PC-9 (cell line): ENCODE measurements at regions not wholly inside any gene's neighbourhood (a gene's known extent, or its start where the extent isn't known, plus 50 kb on each side); places are given as distances from the start of the nearest gene placed in this dataset.
"Not testable (repeated sequence)": the region's sequence is repeated elsewhere in the genome, so short reads cannot be mapped to it uniquely, and the experiment has no call there.

ENCODE experiments used
- BruUV-seq: library from RNA; stranded (reverse); fragments of 400-500 nt; replicated peaks from 2 replicates; lab custom pipeline; 2021; lab: Mats Ljungman, UMichigan
- CTCF ChIA-PET: fragments of 300-600 bp; sonication (Branson Sonifier 250); formaldehyde crosslinking; loops from one replicate; lab custom pipeline; 2022; ENCODE audit warnings: antibody characterized with exemption; lab: Charles Lee
- POLR2A ChIA-PET: fragments of 300-600 bp; sonication (Branson Sonifier 250); formaldehyde crosslinking; loops from one replicate; lab custom pipeline; 2022; ENCODE audit warnings: antibody characterized with exemption; ENCODE audit not compliant: unreplicated experiment; lab: Charles Lee
- DNase-seq, 2 experiments: peaks; one replicate each; pipeline versions ENCODE4 v3.0.0 to v3.0.0-alpha.2; 2015 to 2022; ENCODE audit warnings: mixed read lengths in 1 of 2
- H2AFZ ChIP-seq: fragments of 200-600 bp; sonication (generic); 2 replicates; pipeline ENCODE4 v1.8.1; 2017; ENCODE audit warnings: antibody characterized with exemption
- H3F3A ChIP-seq: fragments of 200-600 bp; sonication (generic); 2 replicates; pipeline ENCODE4 v1.8.1; 2017; ENCODE audit warnings: antibody characterized with exemption, mild to moderate bottlenecking, low read depth; ENCODE audit not compliant: insufficient read depth
- H3K27ac ChIP-seq: fragments of 200-600 bp; sonication (generic); 2 replicates; pipeline ENCODE4 v1.6.1; 2016; ENCODE audit warnings: mixed run types
- H3K27me3 ChIP-seq: fragments of 200-600 bp; sonication (generic); 2 replicates; pipeline ENCODE4 v1.6.1; 2016; ENCODE audit warnings: low read depth, mixed run types; ENCODE audit not compliant: insufficient read depth
- H3K36me3 ChIP-seq: fragments of 200-600 bp; sonication (generic); 2 replicates; pipeline ENCODE4 v1.6.1; 2016; ENCODE audit warnings: low read depth, mixed run types
- H3K4me1 ChIP-seq: fragments of 200-600 bp; sonication (generic); replicated peaks from 2 replicates; pipeline ENCODE4 v1.6.1; 2016; ENCODE audit warnings: mixed run types; ENCODE audit not compliant: insufficient read depth
- H3K4me2 ChIP-seq: fragments of 200-600 bp; sonication (generic); 2 replicates; pipeline ENCODE4 v1.6.1; 2017; ENCODE audit warnings: mixed run types
- H3K4me3 ChIP-seq: fragments of 200-600 bp; sonication (generic); 2 replicates; pipeline ENCODE4 v1.6.1; 2016; ENCODE audit warnings: mixed run types
- H3K79me2 ChIP-seq: fragments of 200-600 bp; sonication (generic); 2 replicates; pipeline ENCODE4 v1.6.1; 2017; ENCODE audit warnings: low read depth, mixed run types
- H3K9me2 ChIP-seq: fragments of 200-600 bp; sonication (generic); 2 replicates; pipeline ENCODE4 v1.8.1; 2017; ENCODE audit warnings: mild to moderate bottlenecking; ENCODE audit not compliant: insufficient read depth
- H3K9me3 ChIP-seq: fragments of 200-600 bp; sonication (generic); 2 replicates; pipeline ENCODE4 v1.8.1; 2016; ENCODE audit warnings: low read depth; ENCODE audit not compliant: insufficient read depth
- H4K20me1 ChIP-seq: fragments of 200-600 bp; sonication (generic); 2 replicates; pipeline ENCODE4 v1.8.1; 2017; ENCODE audit not compliant: insufficient read depth
- CTCF ChIP-seq: fragments of 200-600 bp; sonication (generic); conservative IDR thresholded peaks from 2 replicates; pipeline ENCODE4 v1.6.1; 2017; ENCODE audit warnings: mixed run types, antibody characterized with exemption, mild to moderate bottlenecking, moderate library complexity
- EZH2 ChIP-seq: fragments of 200-600 bp; sonication (generic); IDR thresholded peaks from 2 replicates; pipeline ENCODE4 v1.8.0; 2017; ENCODE audit warnings: antibody characterized with exemption, low read depth
- intact Hi-C: fragments of 100-400 bp; cut with micrococcal nuclease; formaldehyde crosslinking; loops from one replicate; pipeline ENCODE4 v1.10.0; 2022; ENCODE audit not compliant: unreplicated experiment

- POLR2A ChIA-PET: no interaction called here
- TF ChIP-seq EZH2 (no peak), CTCF (no peak)
- intact Hi-C loops: no loop called here
Observed at GRCh38 chr4:111326450-111326849, 703.6 kb upstream of the PITX2 start.

GRCh38 chr4:111330786-111331185, 707.9 kb upstream of the PITX2 start:
- H3K27ac ChIP-seq: no peak overlapping the region
- H3K4me2 ChIP-seq: no peak overlapping the region
- ChIA-PET CTCF (no interaction called here), POLR2A (no interaction called here)
- H3K79me2 ChIP-seq: no peaks in the 10 kb centered on the region
- H3K4me1 ChIP-seq: no peaks in the 10 kb centered on the region
- H4K20me1 ChIP-seq: no peaks in the 10 kb centered on the region
- no peaks in the 10 kb centered on the region for H3K27me3 ChIP-seq
- no peaks in the 10 kb centered on the region for H3K9me3 ChIP-seq
- no peaks in the 10 kb centered on the region for H3K9me2 ChIP-seq
- H3F3A ChIP-seq: no peaks in the 10 kb centered on the region
- no peak for DNase-seq
- intact Hi-C loops: no loop called here
- H2AFZ ChIP-seq: no peak overlapping the region
- no peaks in the 10 kb centered on the region for H3K36me3 ChIP-seq
- no peak overlapping the region for H3K4me3 ChIP-seq
- no TSS peak for BruUV-seq
- no peak for TF ChIP-seq EZH2
- no peak for TF ChIP-seq CTCF

More at GRCh38 chr4:111326450-111326849, 703.6 kb upstream of the PITX2 start:
- no TSS peak for BruUV-seq
- H3K36me3 ChIP-seq: no peaks in the 10 kb centered on the region
- no peak for DNase-seq
- no peak overlapping the region for H2AFZ ChIP-seq
- H4K20me1 ChIP-seq: no peaks in the 10 kb centered on the region
- H3K9me3 ChIP-seq: no peaks in the 10 kb centered on the region
- H3K4me1 ChIP-seq: no peaks in the 10 kb centered on the region
- H3K27ac ChIP-seq: no peak overlapping the region
- CTCF ChIA-PET: no interaction called here
- H3K4me2 ChIP-seq: no peak overlapping the region
- H3K79me2 ChIP-seq: no peaks in the 10 kb centered on the region
- no peaks in the 10 kb centered on the region for H3F3A ChIP-seq
- no peak overlapping the region for H3K4me3 ChIP-seq
- H3K27me3 ChIP-seq: no peaks in the 10 kb centered on the region
- no peaks in the 10 kb centered on the region for H3K9me2 ChIP-seq

GRCh38 chr4:111334361-111334760, 711.5 kb upstream of the PITX2 start:
- Histone ChIP-seq H2AFZ (no peak overlapping the region), H4K20me1 (no peaks in the 10 kb centered on the region), H3K4me2 (no peak overlapping the region), H3K79me2 (no peaks in the 10 kb centered on the region), H3K9me3 (no peaks in the 10 kb centered on the region), H3F3A (no peaks in the 10 kb centered on the region), H3K27ac (no peak overlapping the region), H3K4me1 (no peaks in the 10 kb centered on the region), H3K27me3 (no peaks in the 10 kb centered on the region), H3K36me3 (no peaks in the 10 kb centered on the region), H3K9me2 (no peaks in the 10 kb centered on the region), H3K4me3 (no peak overlapping the region)
- no TSS peak for BruUV-seq
- intact Hi-C loops: no loop called here
- DNase-seq: no peak
- ChIA-PET POLR2A (no interaction called here), CTCF (no interaction called here)
- TF ChIP-seq CTCF: no peak
- TF ChIP-seq EZH2: no peak

GRCh38 chr4:111337186-111337876, 714.5 kb upstream of the PITX2 start:
- H3F3A ChIP-seq, H3K27me3 ChIP-seq, H3K27ac ChIP-seq, H3K36me3 ChIP-seq, BruUV-seq, H4K20me1 ChIP-seq, H2AFZ ChIP-seq, H3K9me3 ChIP-seq, H3K9me2 ChIP-seq, H3K4me1 ChIP-seq, H3K79me2 ChIP-seq, intact Hi-C loops, POLR2A ChIA-PET: not testable (repeated sequence)
- DNase-seq: peak in 1 of 2 experiments; percentile 50
- Histone ChIP-seq H3K4me3 (peak overlapping the region; percentile 40; the same call in 1 of the 2 replicates), H3K4me2 (peak overlapping the region; percentile 47; the same call in 1 of the 2 replicates)
- CTCF ChIA-PET: interaction anchor here (0.6 kb wide), 1 partner anchor 752 kb away, joined by 3 read pairs; no protein-coding TSS in a partner anchor
